ENCODE measurements at regions not wholly inside any gene's neighbourhood (a gene's known extent, or its start where the extent isn't known, plus 50 kb on each side); places are given as distances from the start of the nearest gene placed in this dataset.

GRCh38 chr10:130739757-130740145 is 571.8 kb downstream of the TCERG1L start:
- Histone ChIP-seq H3K4me1 (ENCODE audit: low read length) (no peaks in the 10 kb centered on the region), H3K27ac (ENCODE audit: low read length) (no peak overlapping the region), H4K20me1 (ENCODE audit: insufficient read depth, low read length) (no peaks in the 10 kb centered on the region), H3K4me3 (ENCODE audit: low read length) (no peak overlapping the region), H3K79me2 (ENCODE audit: low read length) (no peaks in the 10 kb centered on the region), H3K9ac (ENCODE audit: low read length) (no peak overlapping the region), H3K27me3 (ENCODE audit: low read depth, low read length) (no peaks in the 10 kb centered on the region), H2AFZ (ENCODE audit: low read depth, low read length) (no peak overlapping the region), H3K9me3 (ENCODE audit: insufficient read depth, low read length) (no peaks in the 10 kb centered on the region), H3K36me3 (replicated peaks; ENCODE audit: low read depth, low read length) (no peaks in the 10 kb centered on the region), H3K4me2 (ENCODE audit: low read length) (no peak overlapping the region)
- TF ChIP-seq CTCF (IDR thresholded peaks at IDR 0.05; ENCODE audit: low read depth, low read length) (no peak), EZH2phosphoT487 (IDR thresholded peaks at IDR 0.05; ENCODE audit: low read depth) (no peak)

GRCh38 chr10:130740166-130740565 is 571.4 kb downstream of the TCERG1L start:
- H3K27ac ChIP-seq (ENCODE audit: low read length): no peak overlapping the region
- no peak overlapping the region for H3K9ac ChIP-seq (ENCODE audit: low read length)
- H3K27me3 ChIP-seq (ENCODE audit: low read depth, low read length): no peaks in the 10 kb centered on the region
- no peaks in the 10 kb centered on the region for H3K36me3 ChIP-seq (replicated peaks; ENCODE audit: low read depth, low read length)
- no peak overlapping the region for H3K4me3 ChIP-seq (ENCODE audit: low read length)
- TF ChIP-seq EZH2phosphoT487 (IDR thresholded peaks at IDR 0.05; ENCODE audit: low read depth) (no peak), CTCF (IDR thresholded peaks at IDR 0.05; ENCODE audit: low read depth, low read length) (no peak)
- no peak overlapping the region for H2AFZ ChIP-seq (ENCODE audit: low read depth, low read length)
- H3K4me2 ChIP-seq (ENCODE audit: low read length): no peak overlapping the region
- H3K4me1 ChIP-seq (ENCODE audit: low read length): no peaks in the 10 kb centered on the region
- no peaks in the 10 kb centered on the region for H4K20me1 ChIP-seq (ENCODE audit: insufficient read depth, low read length)
- no peaks in the 10 kb centered on the region for H3K79me2 ChIP-seq (ENCODE audit: low read length)
- H3K9me3 ChIP-seq (ENCODE audit: insufficient read depth, low read length): no peaks in the 10 kb centered on the region

- Histone ChIP-seq H4K20me1 (ENCODE audit: insufficient read depth, low read length) (no peaks in the 10 kb centered on the region), H3K79me2 (ENCODE audit: low read length) (no peaks in the 10 kb centered on the region), H3K27ac (ENCODE audit: low read length) (no peak overlapping the region), H3K4me2 (ENCODE audit: low read length) (no peak overlapping the region), H3K36me3 (replicated peaks; ENCODE audit: low read depth, low read length) (no peaks in the 10 kb centered on the region), H3K9ac (ENCODE audit: low read length) (no peak overlapping the region), H3K9me3 (ENCODE audit: insufficient read depth, low read length) (no peaks in the 10 kb centered on the region), H3K27me3 (ENCODE audit: low read depth, low read length) (no peaks in the 10 kb centered on the region), H3K4me1 (ENCODE audit: low read length) (no peaks in the 10 kb centered on the region), H2AFZ (ENCODE audit: low read depth, low read length) (no peak overlapping the region), H3K4me3 (ENCODE audit: low read length) (no peak overlapping the region)
- TF ChIP-seq CTCF (IDR thresholded peaks at IDR 0.05; ENCODE audit: low read depth, low read length) (no peak), EZH2phosphoT487 (IDR thresholded peaks at IDR 0.05; ENCODE audit: low read depth) (no peak)
These were observed 570.4 kb downstream of the TCERG1L start for GRCh38 chr10:130740915-130741750.

GRCh38 chr10:130741901-130742855 is 569.3 kb downstream of the TCERG1L start:
- Histone ChIP-seq H3K9me3 (ENCODE audit: insufficient read depth, low read length) (no peaks in the 10 kb centered on the region), H3K36me3 (replicated peaks; ENCODE audit: low read depth, low read length) (no peaks in the 10 kb centered on the region), H3K27me3 (ENCODE audit: low read depth, low read length) (no peaks in the 10 kb centered on the region), H4K20me1 (ENCODE audit: insufficient read depth, low read length) (no peaks in the 10 kb centered on the region), H3K9ac (ENCODE audit: low read length) (no peak overlapping the region), H3K4me3 (ENCODE audit: low read length) (no peak overlapping the region), H3K4me2 (ENCODE audit: low read length) (no peak overlapping the region), H3K27ac (ENCODE audit: low read length) (no peak overlapping the region), H2AFZ (ENCODE audit: low read depth, low read length) (no peak overlapping the region), H3K79me2 (ENCODE audit: low read length) (no peaks in the 10 kb centered on the region), H3K4me1 (ENCODE audit: low read length) (no peaks in the 10 kb centered on the region)
- TF ChIP-seq CTCF (IDR thresholded peaks at IDR 0.05; ENCODE audit: low read depth, low read length): no peak
- no peak for TF ChIP-seq EZH2phosphoT487 (IDR thresholded peaks at IDR 0.05; ENCODE audit: low read depth)

Data from OCI-LY3 (cell line).